HCT116 (cell line): ENCODE measurements at regions not wholly inside any gene's neighbourhood (a gene's known extent, or its start where the extent isn't known, plus 50 kb on each side); places are given as distances from the start of the nearest gene placed in this dataset.

Experiments used
- ATAC-seq: fragments of 200-7000 bp; cut with Tn5 transposase; 2 replicates; pipeline ENCODE4 v1.9.1; 2020; ENCODE audit warnings: mild to moderate bottlenecking, moderate library complexity
- BruUV-seq: library from RNA; stranded (reverse); fragments of 400-500 nt; replicated peaks from 2 replicates; lab custom pipeline; 2021; lab: Mats Ljungman, UMichigan
- CTCF ChIA-PET: fragments of 300-600 bp; sonication (Branson Sonifier 250); formaldehyde crosslinking; loops from one replicate; lab custom pipeline; 2021; ENCODE audit warnings: antibody characterized with exemption; lab: Charles Lee
- POLR2A ChIA-PET: fragments of 300-600, 350-600 bp; sonication (Branson Sonifier 250); formaldehyde crosslinking; loops from one replicate; lab custom pipeline; 2021; ENCODE audit warnings: antibody characterized with exemption; lab: Charles Lee
- RAD21 ChIA-PET, 2 experiments: fragments of 300-600 bp; sonication (Branson Sonifier 250); formaldehyde crosslinking; loops; one replicate each; lab custom pipeline; 2023; ENCODE audit warnings: low total read pairs in 2 of 2; ENCODE audit not compliant: uncharacterized antibody in 2 of 2, unreplicated experiment in 2 of 2, low non-redundant PET in 1 of 2; lab: Charles Lee
- DNase-seq: peaks from one replicate; pipeline ENCODE4 v3.0.0-alpha.2; 2010; ENCODE audit warnings: low read depth, low spot score
- H2AFZ ChIP-seq: fragments of 200-600 bp; shearing (Covaris generic), sonication (generic); 2 replicates; pipeline ENCODE4 v1.6.1; 2017; ENCODE audit warnings: low read depth, mixed run types, mixed read lengths, antibody characterized with exemption, low read length; ENCODE audit not compliant: poor library complexity, severe bottlenecking
- H3K27ac ChIP-seq: 2 replicates; pipeline ENCODE4 v1.5.1; 2012; ENCODE audit warnings: low read depth, low read length
- H3K27me3 ChIP-seq: fragments of 200-600 bp; sonication (generic); 2 replicates; pipeline ENCODE4 v1.6.1; 2016; ENCODE audit warnings: mixed run types, low read length, mixed read lengths; ENCODE audit not compliant: insufficient read depth
- H3K36me3 ChIP-seq, 2 experiments: fragments of 200-500 bp in 1 of 2; fragments of 200-600 bp in 1 of 2; sonication (Bioruptor generic) in 1 of 2; sonication (generic) in 1 of 2; 2 replicates each; pipeline versions ENCODE4 v1.5.1 to v1.6.1; 2014 to 2016; ENCODE audit warnings: low read length in 2 of 2, inconsistent platforms in 1 of 2, mixed read lengths in 1 of 2, mixed run types in 1 of 2; ENCODE audit not compliant: insufficient read depth in 2 of 2, control insufficient read depth in 1 of 2
- H3K4me1 ChIP-seq, 2 experiments: fragments of 200-600 bp in 1 of 2; sonication (generic) in 1 of 2; 2 replicates each; pipeline versions ENCODE4 v1.5.1 to v1.6.1; 2012 to 2017; ENCODE audit warnings: low read length in 2 of 2, inconsistent platforms in 1 of 2, mild to moderate bottlenecking in 1 of 2, mixed read lengths in 1 of 2, mixed run types in 1 of 2, moderate library complexity in 1 of 2; ENCODE audit not compliant: insufficient read depth in 2 of 2, control insufficient read depth in 1 of 2
- H3K4me2 ChIP-seq: fragments of 200-600 bp; sonication (generic); 2 replicates; pipeline ENCODE4 v1.6.1; 2017; ENCODE audit warnings: mixed run types, low read length, mixed read lengths
- H3K4me3 ChIP-seq, 2 experiments: fragments of 200-600 bp in 1 of 2; sonication (generic) in 1 of 2; replicated peaks in 1 of 2; 2 replicates each; pipeline ENCODE4 v1.5.1; 2011 to 2016; ENCODE audit warnings: low read length in 2 of 2, control low read depth in 1 of 2, low read depth in 1 of 2, mild to moderate bottlenecking in 1 of 2, mixed read lengths in 1 of 2, mixed run types in 1 of 2
- H3K79me2 ChIP-seq: fragments of 200-600 bp; sonication (generic); 2 replicates; pipeline ENCODE4 v1.6.1; 2017; ENCODE audit warnings: mild to moderate bottlenecking, mixed run types, low read length, moderate library complexity, mixed read lengths; ENCODE audit not compliant: insufficient read depth
- H3K9ac ChIP-seq: fragments of 200-600 bp; sonication (generic); 2 replicates; pipeline ENCODE4 v1.6.1; 2016; ENCODE audit warnings: low read length, mixed read lengths
- H3K9me2 ChIP-seq: fragments of 200-600 bp; sonication (generic), shearing (Covaris generic); 2 replicates; pipeline ENCODE4 v1.6.1; 2017; ENCODE audit warnings: mixed run types, mild to moderate bottlenecking, moderate library complexity; ENCODE audit not compliant: insufficient read depth
- H3K9me3 ChIP-seq, 2 experiments: fragments of 200-500 bp in 1 of 2; fragments of 200-600 bp in 1 of 2; sonication (Bioruptor generic) in 1 of 2; sonication (generic) in 1 of 2; 2 replicates each; pipeline ENCODE4 v1.6.1; 2014 to 2017; ENCODE audit warnings: low read length in 2 of 2, mixed read lengths in 2 of 2, inconsistent platforms in 1 of 2, low read depth in 1 of 2, mild to moderate bottlenecking in 1 of 2, mixed run types in 1 of 2, moderate library complexity in 1 of 2; ENCODE audit not compliant: control insufficient read depth in 1 of 2, insufficient read depth in 1 of 2
- H4K20me1 ChIP-seq: fragments of 200-600 bp; sonication (generic), shearing (Covaris generic); 2 replicates; pipeline ENCODE4 v1.6.1; 2017; ENCODE audit warnings: mixed run types, mild to moderate bottlenecking, moderate library complexity; ENCODE audit not compliant: insufficient read depth
- EGR1 ChIP-seq: IDR thresholded peaks from 2 replicates; pipeline ENCODE4 v1.6.1; 2012; ENCODE audit warnings: low read depth
- ELF1 ChIP-seq: IDR thresholded peaks from 2 replicates; pipeline ENCODE4 v1.6.1; 2012; ENCODE audit warnings: low read depth, borderline replicate concordance
- EZH2 ChIP-seq: fragments of 200-600 bp; sonication (generic); IDR thresholded peaks from 2 replicates; pipeline ENCODE4 v1.6.1; 2017; ENCODE audit warnings: antibody characterized with exemption, mixed run types
- FOSL1 ChIP-seq: IDR thresholded peaks from 2 replicates; pipeline ENCODE4 v1.6.1; 2012; ENCODE audit warnings: low read depth
- JUND ChIP-seq: IDR thresholded peaks from 2 replicates; pipeline ENCODE4 v1.6.1; 2012
- MAX ChIP-seq: IDR thresholded peaks from 2 replicates; pipeline ENCODE4 v1.6.1; 2012
- POLR2A ChIP-seq: IDR thresholded peaks from 2 replicates; pipeline ENCODE4 v1.7.0; 2011; ENCODE audit warnings: borderline replicate concordance; ENCODE audit not compliant: insufficient read depth, insufficient read length; ENCODE audit errors: extremely low read depth
- RAD21 ChIP-seq: IDR thresholded peaks from 2 replicates; pipeline ENCODE4 v1.6.1; 2012; ENCODE audit warnings: low read depth, mild to moderate bottlenecking
- ZBTB33 ChIP-seq: IDR thresholded peaks from 2 replicates; pipeline ENCODE4 v1.6.1; 2011; ENCODE audit warnings: mild to moderate bottlenecking, low read length, moderate library complexity; ENCODE audit not compliant: insufficient replicate concordance; ENCODE audit errors: extremely low read depth
- ZFX ChIP-seq: fragments of 450-650 bp; IDR thresholded peaks from 2 replicates; pipeline ENCODE4 v1.6.1; 2017
- ZNF274 ChIP-seq: fragments of 200-500 bp; sonication (Bioruptor generic); IDR thresholded peaks from 2 replicates; pipeline ENCODE4 v1.6.1; 2014; ENCODE audit warnings: mild to moderate bottlenecking, low read depth, low read length, inconsistent platforms
- intact Hi-C: fragments of 100-400 bp; cut with micrococcal nuclease; formaldehyde crosslinking; loops from 2 replicates; pipeline ENCODE4 v1.10.0; 2022

GRCh38 chr4:41452484-41453225 is 85.3 kb upstream of the LIMCH1 start:
- Histone ChIP-seq H3K4me3 (no peak overlapping the region), H3K79me2 (no peaks in the 10 kb centered on the region), H3K36me3 (no peaks in the 10 kb centered on the region), H3K4me1 (no peaks in the 10 kb centered on the region), H3K9me2 (no peaks in the 10 kb centered on the region), H4K20me1 (no peaks in the 10 kb centered on the region), H3K9ac (no peak overlapping the region), H3K9me3 (no peaks in the 10 kb centered on the region), H3K27me3 (no peaks in the 10 kb centered on the region), H3K27ac (no peak overlapping the region), H2AFZ (no peak overlapping the region), H3K4me2 (no peak overlapping the region)
- ChIA-PET RAD21 (no interaction called here), POLR2A (no interaction called here), CTCF (no interaction called here)
- BruUV-seq: no TSS peak
- no peak for ATAC-seq
- intact Hi-C loops: no loop called here
- no peak for TF ChIP-seq FOSL1
- no peak for TF ChIP-seq EZH2
- TF ChIP-seq ZFX: no peak
- no peak for TF ChIP-seq ZBTB33
- no peak for TF ChIP-seq MAX
- no peak for TF ChIP-seq JUND
- TF ChIP-seq EGR1: no peak
- TF ChIP-seq POLR2A: no peak
- no peak for TF ChIP-seq ELF1
- TF ChIP-seq RAD21: no peak
- TF ChIP-seq ZNF274: no peak
- no peak for DNase-seq
